Ovary (tissue), 3 donors: ENCODE measurements at regions not wholly inside any gene's neighbourhood (a gene's known extent, or its start where the extent isn't known, plus 50 kb on each side); places are given as distances from the start of the nearest gene placed in this dataset.
"Not testable (repeated sequence)": the region's sequence is repeated elsewhere in the genome, so short reads cannot be mapped to it uniquely, and the experiment has no call there.

Experiments
- EP300 ChIP-seq: sonication (generic); formaldehyde crosslinking; IDR thresholded peaks from one replicate; pipeline ENCODE4 v1.6.1; 2017; ENCODE audit warnings: antibody characterized with exemption
- TF ChIP-seq, protein P1 (sequence below), 3 donors: fragments of 450-650 bp in 2 of 3; fragments of 200-600 bp in 1 of 3; IDR thresholded peaks; one replicate each; pipeline versions ENCODE4 v1.5.1 to v1.8.0; 2016 to 2022; ENCODE audit warnings: antibody characterized with exemption in 3 of 3, mild to moderate bottlenecking in 1 of 3
- donor health status: DM: no; HTN: no; CAD: no.

DNA sequence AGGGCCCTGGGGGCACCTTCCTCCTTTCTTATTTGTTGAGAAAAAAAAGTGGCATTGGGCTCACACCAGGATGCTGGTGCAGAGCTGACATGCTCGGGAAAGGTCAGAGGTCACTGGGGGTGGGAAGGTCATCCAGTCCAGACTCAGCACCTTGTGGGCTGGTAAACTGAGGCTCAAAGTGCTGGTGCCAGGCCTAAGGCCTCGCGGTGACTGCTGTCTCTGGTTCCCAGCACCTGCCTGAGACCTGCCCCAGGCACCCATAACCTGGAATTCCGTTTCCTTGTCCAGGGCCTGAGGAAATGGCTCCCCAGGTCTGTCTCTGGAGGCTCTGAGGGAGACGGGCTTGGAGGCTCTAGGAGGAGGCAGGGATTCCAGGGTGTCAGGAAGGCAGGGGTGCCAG, 521.0 kb downstream of the GOLGA6L6 start:
- TF ChIP-seq, protein P1, sequence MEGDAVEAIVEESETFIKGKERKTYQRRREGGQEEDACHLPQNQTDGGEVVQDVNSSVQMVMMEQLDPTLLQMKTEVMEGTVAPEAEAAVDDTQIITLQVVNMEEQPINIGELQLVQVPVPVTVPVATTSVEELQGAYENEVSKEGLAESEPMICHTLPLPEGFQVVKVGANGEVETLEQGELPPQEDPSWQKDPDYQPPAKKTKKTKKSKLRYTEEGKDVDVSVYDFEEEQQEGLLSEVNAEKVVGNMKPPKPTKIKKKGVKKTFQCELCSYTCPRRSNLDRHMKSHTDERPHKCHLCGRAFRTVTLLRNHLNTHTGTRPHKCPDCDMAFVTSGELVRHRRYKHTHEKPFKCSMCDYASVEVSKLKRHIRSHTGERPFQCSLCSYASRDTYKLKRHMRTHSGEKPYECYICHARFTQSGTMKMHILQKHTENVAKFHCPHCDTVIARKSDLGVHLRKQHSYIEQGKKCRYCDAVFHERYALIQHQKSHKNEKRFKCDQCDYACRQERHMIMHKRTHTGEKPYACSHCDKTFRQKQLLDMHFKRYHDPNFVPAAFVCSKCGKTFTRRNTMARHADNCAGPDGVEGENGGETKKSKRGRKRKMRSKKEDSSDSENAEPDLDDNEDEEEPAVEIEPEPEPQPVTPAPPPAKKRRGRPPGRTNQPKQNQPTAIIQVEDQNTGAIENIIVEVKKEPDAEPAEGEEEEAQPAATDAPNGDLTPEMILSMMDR (IDR thresholded peaks at IDR 0.05) = not testable (repeated sequence)
- TF ChIP-seq EP300 = not testable (repeated sequence)
